HG02938 (cell line): ENCODE measurements at regions not wholly inside any gene's neighbourhood (a gene's known extent, or its start where the extent isn't known, plus 50 kb on each side); places are given as distances from the start of the nearest gene placed in this dataset.

ENCODE experiments used
- ATAC-seq: cut with Tn5 transposase; IDR thresholded peaks from one replicate; pipeline ENCODE4 v1.9.1; 2021; ENCODE audit warnings: mild to moderate bottlenecking, moderate library complexity; ENCODE audit not compliant: unreplicated experiment

GRCh38 chr2:12105180-12105579, 358.7 kb downstream of the LPIN1 start:
- no peak for ATAC-seq

GRCh38 chr2:12106440-12107080, 360.1 kb downstream of the LPIN1 start:
- no peak for ATAC-seq

DNA sequence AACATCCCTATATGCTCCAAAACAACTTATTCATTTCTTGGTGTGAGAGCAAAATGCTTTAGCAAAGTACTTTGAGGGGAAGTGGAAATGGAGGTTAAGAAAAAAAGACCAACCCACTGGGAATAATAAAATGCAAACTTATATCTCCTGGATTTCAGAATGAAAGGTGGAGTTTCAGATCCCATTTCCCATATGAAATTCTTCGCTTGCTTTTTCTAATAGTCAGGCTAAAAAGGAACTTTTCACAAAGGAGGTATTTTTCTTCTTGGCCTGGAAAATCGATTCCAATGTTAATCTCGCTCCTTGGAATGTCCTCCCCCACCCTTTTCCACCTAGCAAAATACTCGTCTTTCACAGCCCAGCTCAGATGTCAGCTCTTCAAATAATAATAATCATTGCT, 360.9 kb downstream of the LPIN1 start:
- ATAC-seq, result no peak

- no peak for ATAC-seq
Measured at GRCh38 chr2:12107939-12108338, 361.5 kb downstream of the LPIN1 start.

DNA sequence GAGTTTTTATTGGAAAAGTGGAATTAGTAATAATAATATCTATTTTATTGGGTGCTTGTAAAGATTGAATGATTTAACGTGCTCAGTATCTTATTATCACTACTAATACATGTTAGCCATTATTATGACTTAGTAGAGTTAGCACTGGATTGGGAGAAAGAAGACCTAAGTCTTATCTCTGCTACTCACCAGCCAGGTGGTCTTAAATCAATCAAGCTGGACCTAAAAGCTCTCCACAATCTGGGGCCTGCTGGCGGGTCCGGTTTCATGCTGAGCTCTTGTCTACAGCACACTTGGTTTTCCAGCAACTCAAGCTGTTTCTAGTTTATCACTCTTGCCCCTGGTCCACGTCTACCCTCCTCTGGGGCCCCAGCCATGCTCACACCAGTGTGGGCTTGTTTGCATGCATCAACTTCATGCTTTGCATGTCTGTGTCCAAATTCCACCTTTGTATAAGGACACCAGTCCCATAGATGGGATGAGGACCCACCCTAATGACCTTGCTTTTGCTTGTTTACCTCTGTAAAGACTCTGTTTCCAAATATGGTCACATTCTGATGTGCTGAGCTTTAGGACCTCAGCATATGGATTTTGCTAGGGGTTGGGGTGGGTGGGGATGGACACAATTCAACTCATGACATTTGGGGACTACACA, 363.1 kb downstream of the LPIN1 start:
- ATAC-seq, result no peak

DNA sequence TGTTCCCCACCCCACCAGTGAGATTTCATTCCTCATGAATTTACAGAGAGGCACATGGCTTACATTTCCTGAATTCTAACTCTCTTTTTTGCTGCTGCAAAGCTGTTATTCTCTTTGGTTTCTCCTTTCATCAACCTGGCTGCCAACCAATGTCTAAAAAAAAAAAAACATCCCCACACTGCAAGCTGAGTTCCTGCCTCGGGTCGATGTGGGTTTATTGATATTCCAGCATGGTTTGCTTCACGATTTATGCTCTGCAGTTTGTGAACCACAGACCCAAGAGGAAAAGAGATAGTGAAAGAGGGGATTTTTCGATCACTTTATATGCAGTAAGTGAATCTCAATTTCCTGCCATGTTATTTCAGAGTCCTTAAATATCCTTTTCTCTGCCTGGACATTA, 363.6 kb downstream of the LPIN1 start:
- ATAC-seq, result no peak

GRCh38 chr2:12110481-12110880, 364.0 kb downstream of the LPIN1 start:
- no peak for ATAC-seq

DNA sequence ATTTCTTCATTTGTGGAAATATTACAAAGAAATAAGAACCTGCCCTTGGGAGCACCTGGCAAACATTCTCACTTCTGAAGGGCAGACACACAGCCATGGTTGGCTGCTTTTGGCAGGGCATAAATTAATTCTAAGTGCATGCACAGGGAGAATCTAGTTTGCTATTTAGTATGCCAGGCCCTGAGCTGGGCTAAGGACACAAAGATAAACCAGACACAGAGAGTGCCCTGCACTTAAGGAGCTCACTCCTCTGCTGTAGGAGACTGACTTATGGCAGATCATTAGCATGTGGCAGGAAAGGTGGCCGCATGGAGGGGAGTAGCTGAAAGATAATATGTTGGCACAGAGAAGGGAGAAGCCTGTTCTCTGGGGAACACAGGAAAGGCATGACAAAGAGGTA, 367.0 kb downstream of the LPIN1 start:
- no peak for ATAC-seq

GRCh38 chr2:12114816-12115215, 368.4 kb downstream of the LPIN1 start:
- no peak for ATAC-seq

DNA sequence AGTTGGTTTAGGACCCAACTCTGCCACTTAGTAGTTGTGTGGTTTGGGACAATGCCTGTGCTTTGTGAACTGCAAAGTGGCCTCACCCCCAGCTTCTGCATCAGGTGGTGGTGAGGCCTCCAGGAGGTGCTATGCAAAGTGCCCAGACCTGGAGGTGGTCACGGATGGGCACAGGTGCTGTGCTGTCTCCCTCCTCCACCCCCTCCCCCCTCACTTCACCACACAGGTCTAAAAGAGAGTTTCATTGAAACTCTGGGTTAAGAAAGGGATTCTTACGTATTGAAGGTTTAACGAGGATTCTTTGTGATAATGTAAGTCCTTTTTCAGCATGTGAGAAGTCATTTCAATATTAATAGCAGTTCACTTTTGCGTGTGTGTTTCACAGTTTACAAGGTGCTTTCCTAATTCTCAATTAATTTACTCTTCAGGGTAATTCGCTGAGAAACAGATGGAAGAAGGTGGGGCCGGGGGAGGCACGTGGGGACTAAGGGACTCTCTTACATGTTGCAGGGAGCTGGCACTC, 369.9 kb downstream of the LPIN1 start:
- ATAC-seq, result no peak

GRCh38 chr2:12119841-12120240, 373.4 kb downstream of the LPIN1 start:
- ATAC-seq, result no peak

- ATAC-seq, result no peak
Measured at GRCh38 chr2:12120281-12121150, 374.1 kb downstream of the LPIN1 start.

- no peak for ATAC-seq
Measured at GRCh38 chr2:12124790-12125189, 378.4 kb downstream of the LPIN1 start.

- ATAC-seq, result no peak
Measured at GRCh38 chr2:12126318-12126717, 379.9 kb downstream of the LPIN1 start.

GRCh38 chr2:12127638-12128037, 381.2 kb downstream of the LPIN1 start:
- ATAC-seq, result no peak

DNA sequence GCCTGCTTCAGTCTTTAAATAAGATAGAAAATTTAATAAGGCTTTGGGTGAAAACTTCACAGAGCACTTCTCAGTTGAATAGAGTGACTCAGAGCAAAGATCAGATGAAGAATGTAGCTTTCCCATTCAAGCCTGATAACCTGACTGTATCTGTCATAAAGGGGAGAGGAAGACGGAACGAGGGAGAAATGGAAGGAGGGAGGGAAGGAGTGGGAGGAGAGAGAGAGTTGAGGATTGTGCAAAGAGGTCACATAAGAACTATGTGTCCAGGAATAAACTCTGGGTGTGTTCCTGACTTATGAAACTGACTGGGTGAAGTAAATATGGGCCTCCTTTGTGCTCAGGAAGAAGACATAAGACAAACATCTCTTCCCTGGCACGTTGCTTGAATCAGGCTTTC, 385.5 kb downstream of the LPIN1 start:
- ATAC-seq, result no peak

GRCh38 chr2:12141618-12142258, 395.3 kb downstream of the LPIN1 start:
- no peak for ATAC-seq

GRCh38 chr2:12151716-12152115, 405.3 kb downstream of the LPIN1 start:
- ATAC-seq, result no peak

- no peak for ATAC-seq
Measured at GRCh38 chr2:12152888-12153287, 406.5 kb downstream of the LPIN1 start.

GRCh38 chr2:12155303-12156051, 409.0 kb downstream of the LPIN1 start:
- no peak for ATAC-seq
